ENCODE measurements at regions not wholly inside any gene's neighbourhood (a gene's known extent, or its start where the extent isn't known, plus 50 kb on each side); places are given as distances from the start of the nearest gene placed in this dataset.
"Not testable (repeated sequence)": the region's sequence is repeated elsewhere in the genome, so short reads cannot be mapped to it uniquely, and the experiment has no call there.

- DNase-seq (ENCODE audit: low spot score): peak; percentile 34
Observed at GRCh38 chr15:26260517-26261133, 397.5 kb upstream of the ATP10A start.

GRCh38 chr15:26259581-26259980, 396.5 kb upstream of the ATP10A start:
- no peak for DNase-seq (ENCODE audit: low spot score)

GRCh38 chr15:26244782-26245181, 381.7 kb upstream of the ATP10A start:
- not testable (repeated sequence) for DNase-seq (ENCODE audit: low spot score)

- DNase-seq (ENCODE audit: low spot score): no peak
Observed at GRCh38 chr15:26243382-26243781, 380.3 kb upstream of the ATP10A start.

- no peak for DNase-seq (ENCODE audit: low spot score)
Observed at GRCh38 chr15:26242565-26243071, 379.5 kb upstream of the ATP10A start.

- DNase-seq (ENCODE audit: low spot score): no peak
Observed at GRCh38 chr15:26235864-26236263, 372.7 kb upstream of the ATP10A start.

GRCh38 chr15:26234976-26235767, 372.0 kb upstream of the ATP10A start:
- no peak for DNase-seq (ENCODE audit: low spot score)

GRCh38 chr15:26232691-26233090, 369.6 kb upstream of the ATP10A start:
- DNase-seq (ENCODE audit: low spot score): no peak

GRCh38 chr15:26231096-26231495, 368.0 kb upstream of the ATP10A start:
- DNase-seq (ENCODE audit: low spot score): no peak

- DNase-seq (ENCODE audit: low spot score): no peak
Observed at GRCh38 chr15:26224266-26224665, 361.1 kb upstream of the ATP10A start.

GRCh38 chr15:26223720-26224119, 360.6 kb upstream of the ATP10A start:
- no peak for DNase-seq (ENCODE audit: low spot score)

- DNase-seq (ENCODE audit: low spot score): no peak
Observed at GRCh38 chr15:26222781-26223180, 359.7 kb upstream of the ATP10A start.

GRCh38 chr15:26217043-26217442, 353.9 kb upstream of the ATP10A start:
- DNase-seq (ENCODE audit: low spot score): not testable (repeated sequence)

- DNase-seq (ENCODE audit: low spot score): no peak
Observed at GRCh38 chr15:26214290-26214689, 351.2 kb upstream of the ATP10A start.

GRCh38 chr15:26213427-26213826, 350.3 kb upstream of the ATP10A start:
- no peak for DNase-seq (ENCODE audit: low spot score)

GRCh38 chr15:26212109-26212508, 349.0 kb upstream of the ATP10A start:
- no peak for DNase-seq (ENCODE audit: low spot score)

GRCh38 chr15:26210980-26211379, 347.9 kb upstream of the ATP10A start:
- DNase-seq (ENCODE audit: low spot score): no peak

- DNase-seq (ENCODE audit: low spot score): no peak
Observed at GRCh38 chr15:26201177-26201858, 338.2 kb upstream of the ATP10A start.

GRCh38 chr15:26200427-26200826, 337.3 kb upstream of the ATP10A start:
- DNase-seq (ENCODE audit: low spot score): no peak

GRCh38 chr15:26197719-26198118, 334.6 kb upstream of the ATP10A start:
- DNase-seq (ENCODE audit: low spot score): no peak

GRCh38 chr15:26197060-26197459, 333.9 kb upstream of the ATP10A start:
- no peak for DNase-seq (ENCODE audit: low spot score)

- DNase-seq (ENCODE audit: low spot score): no peak
Observed at GRCh38 chr15:26191193-26191592, 328.1 kb upstream of the ATP10A start.

GRCh38 chr15:26186138-26186537, 323.0 kb upstream of the ATP10A start:
- not testable (repeated sequence) for DNase-seq (ENCODE audit: low spot score)

All from activated CD4-positive, alpha-beta T cell treated with anti-CD3 and anti-CD28 coated beads, Interleukin-2, Interleukin-4, amounts not matched to agents 100 ng/mL and 50 ng/mL, durations not matched to agents 16 hours and 8 hours (primary cell).